HL-60 (cell line): ENCODE measurements at regions not wholly inside any gene's neighbourhood (a gene's known extent, or its start where the extent isn't known, plus 50 kb on each side); places are given as distances from the start of the nearest gene placed in this dataset.

Experiments
- DNase-seq, 2 experiments: peaks; one replicate each; pipeline ENCODE4 v3.0.0-alpha.2; 2010 to 2020; ENCODE audit warnings: low read depth in 1 of 2, low spot score in 1 of 2
- H3K27ac ChIP-seq: fragments of 250-450 bp; sonication (Bioruptor Pico); replicated peaks from 2 replicates; pipeline ENCODE4 v1.5.1; 2020; ENCODE audit warnings: mild to moderate bottlenecking, moderate library complexity
- H3K27me3 ChIP-seq: fragments of 250-450 bp; sonication (Bioruptor Pico); 2 replicates; pipeline ENCODE4 v1.5.1; 2021; ENCODE audit warnings: mild to moderate bottlenecking, moderate library complexity; ENCODE audit not compliant: insufficient read depth, poor library complexity, severe bottlenecking
- H3K4me3 ChIP-seq: replicated peaks from 2 replicates; pipeline ENCODE4 v1.5.1; 2011; ENCODE audit warnings: mild to moderate bottlenecking, control low read depth, low read length; ENCODE audit not compliant: insufficient read depth
- CTCF ChIP-seq: IDR thresholded peaks from one replicate; pipeline ENCODE4 v1.5.1; 2011; ENCODE audit warnings: low read length, control low read depth, inconsistent platforms; ENCODE audit not compliant: insufficient read depth
- GABPA ChIP-seq: IDR thresholded peaks from 2 replicates; pipeline ENCODE4 v1.6.1; 2012; ENCODE audit warnings: low read depth
- POLR2AphosphoS5 ChIP-seq: IDR thresholded peaks from 2 replicates; pipeline ENCODE4 v1.6.1; 2012; ENCODE audit warnings: low read depth
- REST ChIP-seq: IDR thresholded peaks from 2 replicates; pipeline ENCODE4 v1.6.1; 2012; ENCODE audit warnings: low read depth; ENCODE audit not compliant: insufficient replicate concordance
- SPI1 ChIP-seq: IDR thresholded peaks from 2 replicates; pipeline ENCODE4 v1.6.1; 2012; ENCODE audit warnings: low read depth, mild to moderate bottlenecking, borderline replicate concordance

- no peak overlapping the region for H3K4me3 ChIP-seq
- H3K27ac ChIP-seq = no peak overlapping the region
- DNase-seq = no peak
- TF ChIP-seq POLR2AphosphoS5 = no peak
- TF ChIP-seq CTCF = no peak
- no peak for TF ChIP-seq SPI1
- no peak for TF ChIP-seq REST
- TF ChIP-seq GABPA = no peak
- H3K27me3 ChIP-seq = no peaks in the 10 kb centered on the region
These were observed 230.9 kb upstream of the NOVA1 start for GRCh38 chr14:26828741-26829140.

- Histone ChIP-seq H3K4me3 (no peak overlapping the region), H3K27me3 (no peaks in the 10 kb centered on the region), H3K27ac (no peak overlapping the region)
- DNase-seq = no peak
- TF ChIP-seq REST = no peak
- no peak for TF ChIP-seq POLR2AphosphoS5
- no peak for TF ChIP-seq SPI1
- TF ChIP-seq CTCF = no peak
- TF ChIP-seq GABPA = no peak
These were observed 235.9 kb upstream of the NOVA1 start for GRCh38 chr14:26833621-26834176.

- no peak overlapping the region for H3K27ac ChIP-seq
- no peak overlapping the region for H3K4me3 ChIP-seq
- no peaks in the 10 kb centered on the region for H3K27me3 ChIP-seq
- TF ChIP-seq REST (no peak), POLR2AphosphoS5 (no peak), GABPA (no peak), SPI1 (no peak), CTCF (no peak)
- no peak for DNase-seq
These were observed 238.2 kb upstream of the NOVA1 start for GRCh38 chr14:26835979-26836570.
